ENCODE measurements at regions not wholly inside any gene's neighbourhood (a gene's known extent, or its start where the extent isn't known, plus 50 kb on each side); places are given as distances from the start of the nearest gene placed in this dataset.

DNA sequence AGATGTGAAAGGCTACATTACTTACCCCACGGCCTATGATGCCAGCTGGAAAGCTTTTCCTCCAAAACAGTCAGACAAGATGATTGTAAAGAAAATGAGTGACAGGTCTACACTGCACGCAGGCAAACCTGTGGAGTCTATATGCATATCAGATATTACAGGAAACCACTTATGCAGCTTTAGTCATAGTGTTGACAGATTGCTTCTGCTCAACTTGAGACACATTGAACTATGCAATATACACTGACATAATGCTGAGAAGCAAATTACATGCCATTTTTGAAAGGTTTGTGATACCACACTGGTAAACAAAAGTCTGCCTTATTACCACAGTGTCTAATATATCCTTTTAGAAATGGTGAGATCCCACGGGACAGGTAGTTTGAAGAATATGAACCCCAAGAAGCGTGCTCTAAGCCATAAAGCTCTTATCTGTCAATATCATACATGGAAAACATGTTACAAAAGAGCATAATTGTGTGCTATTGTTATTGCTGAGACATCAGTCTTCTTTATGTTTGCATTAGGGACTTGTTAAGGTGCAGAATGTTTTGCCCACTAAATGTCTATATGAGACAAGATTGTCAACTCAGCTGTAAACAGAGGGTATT lies 1835.8 kb upstream of the TENM3 start (continued):
- TF ChIP-seq, protein P1, sequence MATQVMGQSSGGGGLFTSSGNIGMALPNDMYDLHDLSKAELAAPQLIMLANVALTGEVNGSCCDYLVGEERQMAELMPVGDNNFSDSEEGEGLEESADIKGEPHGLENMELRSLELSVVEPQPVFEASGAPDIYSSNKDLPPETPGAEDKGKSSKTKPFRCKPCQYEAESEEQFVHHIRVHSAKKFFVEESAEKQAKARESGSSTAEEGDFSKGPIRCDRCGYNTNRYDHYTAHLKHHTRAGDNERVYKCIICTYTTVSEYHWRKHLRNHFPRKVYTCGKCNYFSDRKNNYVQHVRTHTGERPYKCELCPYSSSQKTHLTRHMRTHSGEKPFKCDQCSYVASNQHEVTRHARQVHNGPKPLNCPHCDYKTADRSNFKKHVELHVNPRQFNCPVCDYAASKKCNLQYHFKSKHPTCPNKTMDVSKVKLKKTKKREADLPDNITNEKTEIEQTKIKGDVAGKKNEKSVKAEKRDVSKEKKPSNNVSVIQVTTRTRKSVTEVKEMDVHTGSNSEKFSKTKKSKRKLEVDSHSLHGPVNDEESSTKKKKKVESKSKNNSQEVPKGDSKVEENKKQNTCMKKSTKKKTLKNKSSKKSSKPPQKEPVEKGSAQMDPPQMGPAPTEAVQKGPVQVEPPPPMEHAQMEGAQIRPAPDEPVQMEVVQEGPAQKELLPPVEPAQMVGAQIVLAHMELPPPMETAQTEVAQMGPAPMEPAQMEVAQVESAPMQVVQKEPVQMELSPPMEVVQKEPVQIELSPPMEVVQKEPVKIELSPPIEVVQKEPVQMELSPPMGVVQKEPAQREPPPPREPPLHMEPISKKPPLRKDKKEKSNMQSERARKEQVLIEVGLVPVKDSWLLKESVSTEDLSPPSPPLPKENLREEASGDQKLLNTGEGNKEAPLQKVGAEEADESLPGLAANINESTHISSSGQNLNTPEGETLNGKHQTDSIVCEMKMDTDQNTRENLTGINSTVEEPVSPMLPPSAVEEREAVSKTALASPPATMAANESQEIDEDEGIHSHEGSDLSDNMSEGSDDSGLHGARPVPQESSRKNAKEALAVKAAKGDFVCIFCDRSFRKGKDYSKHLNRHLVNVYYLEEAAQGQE (IDR thresholded peaks at IDR 0.05; ENCODE audit: low read depth, low read length): no peak

DNA sequence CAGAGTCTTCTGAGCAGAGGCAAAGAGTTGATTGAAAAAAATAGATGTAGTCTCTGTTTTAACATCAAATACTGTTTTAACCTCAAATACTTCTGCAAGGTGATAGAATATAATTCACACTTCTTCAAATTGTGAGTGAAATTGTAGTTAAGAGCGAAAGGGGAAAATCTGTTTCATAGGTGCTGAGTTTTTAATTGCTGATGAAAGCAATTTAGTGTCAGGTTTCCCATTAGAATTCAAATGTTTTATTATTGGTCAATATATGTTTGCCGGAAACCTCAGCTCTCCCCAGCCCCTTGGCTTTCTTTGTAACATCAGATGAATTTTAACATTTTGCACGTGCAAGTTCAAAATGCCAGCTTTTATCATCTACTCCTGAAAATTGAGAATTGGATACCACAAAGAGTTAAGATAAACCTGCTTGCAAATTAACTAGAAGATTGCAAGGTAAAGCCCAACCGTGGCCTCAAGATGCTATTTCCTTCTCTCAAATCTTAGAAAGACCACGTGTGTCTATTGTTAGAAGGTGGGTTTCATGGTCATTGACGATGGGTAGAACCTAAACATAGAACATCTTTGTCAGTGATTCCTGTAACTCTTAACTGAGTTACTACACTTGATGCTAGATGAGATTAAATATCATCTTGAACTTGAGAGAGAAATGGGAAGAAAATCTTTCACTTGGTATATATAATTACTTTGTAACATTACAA lies 1824.2 kb upstream of the TENM3 start:
- CTCF ChIA-PET: no interaction called here
- Histone ChIP-seq H3K4me1 (ENCODE audit: control insufficient read depth, insufficient read depth, low read length) (no peaks in the 10 kb centered on the region), H4K20me1 (ENCODE audit: control insufficient read depth, insufficient read depth) (no peaks in the 10 kb centered on the region), H3K9me3 (replicated peaks; ENCODE audit: control insufficient read depth, insufficient read depth, low read length) (no peaks in the 10 kb centered on the region), H3K4me2 (ENCODE audit: control insufficient read depth, insufficient read depth) (no peak overlapping the region), H3K27me3 (replicated peaks in 1 of 2; ENCODE audit: control insufficient read depth in 2 of 2, insufficient read depth in 2 of 2, low read length in 1 of 2) (no peaks in the 10 kb centered on the region), H3K36me3 (ENCODE audit: control insufficient read depth in 2 of 2, insufficient read depth in 2 of 2, low read length in 1 of 2) (no peaks in the 10 kb centered on the region), H3K4me3 (no peak overlapping the region), H3K9ac (ENCODE audit: control insufficient read depth, insufficient read depth, low read length) (no peak overlapping the region), H3K27ac (ENCODE audit: control insufficient read depth, insufficient read depth) (no peak overlapping the region), H2AFZ (ENCODE audit: control insufficient read depth, low read depth, low read length) (no peak overlapping the region), H3K79me2 (ENCODE audit: control insufficient read depth, insufficient read depth, low read length) (no peaks in the 10 kb centered on the region)
- WGBS (ENCODE audit: insufficient coverage, insufficient replicate concordance, low lambda C conversion rate, missing lambda C conversion rate): 8% methylated on average over 6 of the region's 6 CpGs
- SMC1A ChIA-PET (ENCODE audit: uncharacterized antibody, unreplicated experiment): interaction anchor here (1.0 kb wide), 1 partner anchor 713 kb away, joined by 3 read pairs; no protein-coding TSS in a partner anchor
- DNase-seq (ENCODE audit: low read depth, low spot score): no peak
- in situ Hi-C loops (cut with MboI) (no loop called here), intact Hi-C loops (cut with micrococcal nuclease; ENCODE audit: unreplicated experiment) (no loop called here)
- no peak for FAIRE-seq
- RAD21 ChIA-PET (ENCODE audit: unreplicated experiment): no interaction called here
- no peak for TF ChIP-seq POLR2AphosphoS5 (IDR thresholded peaks at IDR 0.05; ENCODE audit: low read length)
- TF ChIP-seq, protein P2, sequence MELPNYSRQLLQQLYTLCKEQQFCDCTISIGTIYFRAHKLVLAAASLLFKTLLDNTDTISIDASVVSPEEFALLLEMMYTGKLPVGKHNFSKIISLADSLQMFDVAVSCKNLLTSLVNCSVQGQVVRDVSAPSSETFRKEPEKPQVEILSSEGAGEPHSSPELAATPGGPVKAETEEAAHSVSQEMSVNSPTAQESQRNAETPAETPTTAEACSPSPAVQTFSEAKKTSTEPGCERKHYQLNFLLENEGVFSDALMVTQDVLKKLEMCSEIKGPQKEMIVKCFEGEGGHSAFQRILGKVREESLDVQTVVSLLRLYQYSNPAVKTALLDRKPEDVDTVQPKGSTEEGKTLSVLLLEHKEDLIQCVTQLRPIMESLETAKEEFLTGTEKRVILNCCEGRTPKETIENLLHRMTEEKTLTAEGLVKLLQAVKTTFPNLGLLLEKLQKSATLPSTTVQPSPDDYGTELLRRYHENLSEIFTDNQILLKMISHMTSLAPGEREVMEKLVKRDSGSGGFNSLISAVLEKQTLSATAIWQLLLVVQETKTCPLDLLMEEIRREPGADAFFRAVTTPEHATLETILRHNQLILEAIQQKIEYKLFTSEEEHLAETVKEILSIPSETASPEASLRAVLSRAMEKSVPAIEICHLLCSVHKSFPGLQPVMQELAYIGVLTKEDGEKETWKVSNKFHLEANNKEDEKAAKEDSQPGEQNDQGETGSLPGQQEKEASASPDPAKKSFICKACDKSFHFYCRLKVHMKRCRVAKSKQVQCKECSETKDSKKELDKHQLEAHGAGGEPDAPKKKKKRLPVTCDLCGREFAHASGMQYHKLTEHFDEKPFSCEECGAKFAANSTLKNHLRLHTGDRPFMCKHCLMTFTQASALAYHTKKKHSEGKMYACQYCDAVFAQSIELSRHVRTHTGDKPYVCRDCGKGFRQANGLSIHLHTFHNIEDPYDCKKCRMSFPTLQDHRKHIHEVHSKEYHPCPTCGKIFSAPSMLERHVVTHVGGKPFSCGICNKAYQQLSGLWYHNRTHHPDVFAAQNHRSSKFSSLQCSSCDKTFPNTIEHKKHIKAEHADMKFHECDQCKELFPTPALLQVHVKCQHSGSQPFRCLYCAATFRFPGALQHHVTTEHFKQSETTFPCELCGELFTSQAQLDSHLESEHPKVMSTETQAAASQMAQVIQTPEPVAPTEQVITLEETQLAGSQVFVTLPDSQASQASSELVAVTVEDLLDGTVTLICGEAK (IDR thresholded peaks at IDR 0.05; ENCODE audit: borderline replicate concordance): no peak
- no peak for TF ChIP-seq FOXM1 (IDR thresholded peaks at IDR 0.05; ENCODE audit: low read depth, low read length)
- no peak for TF ChIP-seq RELA (IDR thresholded peaks at IDR 0.05; ENCODE audit: borderline replicate concordance, partially characterized antibody)
- TF ChIP-seq HDAC2 (IDR thresholded peaks at IDR 0.05): no peak
- no peak for TF ChIP-seq ZNF207 (IDR thresholded peaks at IDR 0.05; ENCODE audit: borderline replicate concordance)
- no peak for TF ChIP-seq SREBF2 (IDR thresholded peaks at IDR 0.05; ENCODE audit: low read length)
- no peak for TF ChIP-seq CBX5 (IDR thresholded peaks at IDR 0.05; ENCODE audit: low read depth)
- TF ChIP-seq RAD21 (IDR thresholded peaks at IDR 0.05; ENCODE audit: insufficient read depth, low read depth, low read length): no peak
- no TSS peak for BruUV-seq (replicated peaks)
- ATAC-seq: no peak
- POLR2A ChIA-PET: no interaction called here

Data from GM12878 (cell line).